GM23338 (cell line): ENCODE measurements at regions not wholly inside any gene's neighbourhood (a gene's known extent, or its start where the extent isn't known, plus 50 kb on each side); places are given as distances from the start of the nearest gene placed in this dataset.

ENCODE experiments used
- ATAC-seq: fragments of 200-7000 bp; cut with Tn5 transposase; 3 replicates; pipeline ENCODE4 v1.9.1; 2020
- DNase-seq: peaks from one replicate; pipeline ENCODE4 v3.0.0-alpha.2; 2015; ENCODE audit warnings: low spot score
- H2AFZ ChIP-seq: fragments of 200-600 bp; sonication (generic); 2 replicates; pipeline ENCODE4 v1.8.0; 2016; ENCODE audit warnings: antibody characterized with exemption, mild to moderate bottlenecking, moderate library complexity
- H3F3A ChIP-seq: fragments of 200-600 bp; sonication (generic); replicated peaks from 2 replicates; pipeline ENCODE4 v1.8.0; 2017; ENCODE audit warnings: antibody characterized with exemption, mixed run types, low read depth
- H3K27ac ChIP-seq: fragments of 200-600 bp; sonication (generic); 2 replicates; pipeline ENCODE4 v1.6.1; 2016; ENCODE audit warnings: low read depth
- H3K27me3 ChIP-seq: fragments of 200-600 bp; sonication (generic); 2 replicates; pipeline ENCODE4 v1.8.0; 2016; ENCODE audit warnings: mild to moderate bottlenecking, mixed run types, moderate library complexity; ENCODE audit not compliant: insufficient read depth
- H3K36me3 ChIP-seq: fragments of 200-600 bp; sonication (generic); 2 replicates; pipeline ENCODE4 v1.8.0; 2016; ENCODE audit warnings: mild to moderate bottlenecking; ENCODE audit not compliant: insufficient read depth
- H3K4me1 ChIP-seq: fragments of 200-600 bp; sonication (generic); 2 replicates; pipeline ENCODE4 v1.8.0; 2016; ENCODE audit warnings: mild to moderate bottlenecking, moderate library complexity; ENCODE audit not compliant: insufficient read depth
- H3K4me2 ChIP-seq: fragments of 200-600 bp; sonication (generic); 2 replicates; pipeline ENCODE4 v1.7.1; 2017; ENCODE audit warnings: mixed run types
- H3K4me3 ChIP-seq: fragments of 200-600 bp; sonication (generic); 2 replicates; pipeline ENCODE4 v1.6.1; 2016; ENCODE audit warnings: mixed run types
- H3K79me2 ChIP-seq: fragments of 200-600 bp; sonication (generic); replicated peaks from 2 replicates; pipeline ENCODE4 v1.8.0; 2017; ENCODE audit warnings: mild to moderate bottlenecking; ENCODE audit not compliant: insufficient read depth
- H3K9me2 ChIP-seq: fragments of 200-600 bp; sonication (generic); 2 replicates; pipeline ENCODE4 v1.8.0; 2017; ENCODE audit not compliant: insufficient read depth
- H4K20me1 ChIP-seq: fragments of 200-600 bp; sonication (generic); replicated peaks from 2 replicates; pipeline ENCODE4 v1.8.0; 2017; ENCODE audit warnings: mild to moderate bottlenecking; ENCODE audit not compliant: insufficient read depth
- H3K27ac Mint-ChIP-seq: 2 replicates; pipeline ENCODE4 v1.8.0; 2020; ENCODE audit warnings: inconsistent platforms, mild to moderate bottlenecking, moderate library complexity, mixed read lengths
- H3K27me3 Mint-ChIP-seq: 3 replicates; pipeline ENCODE4 v1.8.0; 2022; ENCODE audit warnings: low read depth, mild to moderate bottlenecking, moderate library complexity, mixed read lengths, inconsistent platforms; ENCODE audit not compliant: insufficient read depth, poor library complexity
- H3K36me3 Mint-ChIP-seq: 3 replicates; pipeline ENCODE4 v1.8.0; 2021; ENCODE audit warnings: low read depth, mild to moderate bottlenecking, inconsistent platforms, moderate library complexity, mixed read lengths
- H3K4me1 Mint-ChIP-seq: 3 replicates; pipeline ENCODE4 v1.8.0; 2020; ENCODE audit warnings: mild to moderate bottlenecking, inconsistent platforms, mixed read lengths
- H3K4me3 Mint-ChIP-seq: 3 replicates; pipeline ENCODE4 v1.8.0; 2021; ENCODE audit warnings: moderate library complexity, mild to moderate bottlenecking, inconsistent platforms, mixed read lengths
- H3K9me3 Mint-ChIP-seq: 3 replicates; pipeline ENCODE4 v1.8.0; 2020; ENCODE audit warnings: moderate library complexity, mild to moderate bottlenecking, inconsistent platforms, mixed read lengths
- CREB1 ChIP-seq: fragments of 250-450 bp; sonication (Bioruptor Pico); IDR thresholded peaks from 2 replicates; pipeline ENCODE4 v1.5.0; 2020; ENCODE audit warnings: low read depth, mild to moderate bottlenecking, moderate library complexity
- EZH2 ChIP-seq: fragments of 200-600 bp; sonication (generic); IDR thresholded peaks from one replicate; pipeline ENCODE4 v1.8.0; 2017; ENCODE audit warnings: antibody characterized with exemption, mild to moderate bottlenecking, low read depth; ENCODE audit not compliant: unreplicated experiment
- EZH2phosphoT487 ChIP-seq: fragments of 200-600 bp; sonication (generic); IDR thresholded peaks from one replicate; pipeline ENCODE4 v1.8.1; 2018; ENCODE audit warnings: antibody characterized with exemption; ENCODE audit not compliant: unreplicated experiment
- JUNB ChIP-seq: IDR thresholded peaks from one replicate; pipeline ENCODE4 v1.6.1; 2016; ENCODE audit warnings: antibody characterized with exemption; ENCODE audit not compliant: unreplicated experiment
- NANOG ChIP-seq: IDR thresholded peaks from 2 replicates; pipeline ENCODE4 v1.6.1; 2016; ENCODE audit warnings: antibody characterized with exemption, borderline replicate concordance
- POLR2AphosphoS5 ChIP-seq: IDR thresholded peaks from 2 replicates; pipeline ENCODE4 v1.6.1; 2016; ENCODE audit warnings: antibody characterized with exemption, low read depth
- STAT1 ChIP-seq: IDR thresholded peaks from one replicate; pipeline ENCODE4 v1.6.1; 2016; ENCODE audit warnings: antibody characterized with exemption; ENCODE audit not compliant: unreplicated experiment
- ZNF114 ChIP-seq: fragments of 250-450 bp; sonication (Bioruptor Pico); IDR thresholded peaks from 2 replicates; pipeline ENCODE4 v1.5.0; 2020; ENCODE audit warnings: mild to moderate bottlenecking, moderate library complexity
- ZNF331 ChIP-seq: fragments of 250-450 bp; sonication (Bioruptor Pico); IDR thresholded peaks from 2 replicates; pipeline ENCODE4 v1.5.0; 2020; ENCODE audit warnings: low read depth, mild to moderate bottlenecking, moderate library complexity
- TF ChIP-seq, protein P1 (sequence below): IDR thresholded peaks from one replicate; pipeline ENCODE4 v1.6.1; 2018; ENCODE audit warnings: antibody characterized with exemption; ENCODE audit not compliant: unreplicated experiment
- TF ChIP-seq, protein P2 (sequence below), 2 experiments: fragments of 200-600 bp in 1 of 2; sonication (generic) in 1 of 2; conservative IDR thresholded peaks; 2 replicates each; pipeline versions ENCODE4 v1.5.1 to v1.6.1; 2016 to 2017; ENCODE audit warnings: antibody characterized with exemption in 2 of 2, low read depth in 2 of 2, mild to moderate bottlenecking in 2 of 2, moderate library complexity in 1 of 2
- TF ChIP-seq, protein P3 (sequence below): fragments of 250-450 bp; sonication (Bioruptor Pico); IDR thresholded peaks from 2 replicates; pipeline ENCODE4 v1.5.0; 2020; ENCODE audit warnings: mild to moderate bottlenecking, moderate library complexity
- TF ChIP-seq, protein P4 (sequence below): IDR thresholded peaks from 2 replicates; pipeline ENCODE4 v1.6.1; 2016; ENCODE audit warnings: antibody characterized with exemption

DNA sequence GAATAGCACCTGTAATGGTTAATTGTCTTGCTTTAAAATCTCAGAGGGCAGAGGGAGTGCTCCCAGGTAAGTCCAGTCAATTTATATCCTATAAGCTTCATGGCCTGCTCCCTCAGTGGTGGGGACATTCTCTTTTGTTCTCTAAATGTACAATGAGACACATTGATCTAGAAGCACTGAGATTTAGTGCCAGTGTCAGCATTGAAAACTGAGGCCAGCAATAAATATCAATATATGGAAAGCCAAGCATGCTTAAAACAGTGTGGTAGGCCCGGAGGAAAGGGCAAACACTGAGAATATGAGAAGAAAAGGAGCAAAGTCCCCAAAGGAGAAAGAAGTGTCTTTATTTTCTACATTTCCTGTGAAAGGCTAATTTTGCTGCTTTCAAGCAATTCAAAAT, 68.4 kb upstream of the CCN2 start:
- Mint-ChIP-seq H3K4me3 (no peak overlapping the region), H3K27me3 (no peaks in the 10 kb centered on the region), H3K4me1 (peaks cover 6% of the 10 kb centered on the region; the same call in 2 of the 3 replicates), H3K36me3 (no peaks in the 10 kb centered on the region), H3K27ac (no peak overlapping the region), H3K9me3 (no peaks in the 10 kb centered on the region; the same call in 2 of the 3 replicates)
- no peaks in the 10 kb centered on the region for H3F3A ChIP-seq
- no peaks in the 10 kb centered on the region for H3K79me2 ChIP-seq
- no peaks in the 10 kb centered on the region for H3K9me2 ChIP-seq
- H3K4me1 ChIP-seq = peaks cover 9% of the 10 kb centered on the region
- no peak for ATAC-seq
- DNase-seq = no peak
- H4K20me1 ChIP-seq = no peaks in the 10 kb centered on the region
- H3K4me2 ChIP-seq = no peak overlapping the region
- no peaks in the 10 kb centered on the region for H3K27me3 ChIP-seq
- no peak overlapping the region for H2AFZ ChIP-seq
- no peak overlapping the region for H3K27ac ChIP-seq
- no peak overlapping the region for H3K4me3 ChIP-seq
- TF ChIP-seq, protein P1, sequence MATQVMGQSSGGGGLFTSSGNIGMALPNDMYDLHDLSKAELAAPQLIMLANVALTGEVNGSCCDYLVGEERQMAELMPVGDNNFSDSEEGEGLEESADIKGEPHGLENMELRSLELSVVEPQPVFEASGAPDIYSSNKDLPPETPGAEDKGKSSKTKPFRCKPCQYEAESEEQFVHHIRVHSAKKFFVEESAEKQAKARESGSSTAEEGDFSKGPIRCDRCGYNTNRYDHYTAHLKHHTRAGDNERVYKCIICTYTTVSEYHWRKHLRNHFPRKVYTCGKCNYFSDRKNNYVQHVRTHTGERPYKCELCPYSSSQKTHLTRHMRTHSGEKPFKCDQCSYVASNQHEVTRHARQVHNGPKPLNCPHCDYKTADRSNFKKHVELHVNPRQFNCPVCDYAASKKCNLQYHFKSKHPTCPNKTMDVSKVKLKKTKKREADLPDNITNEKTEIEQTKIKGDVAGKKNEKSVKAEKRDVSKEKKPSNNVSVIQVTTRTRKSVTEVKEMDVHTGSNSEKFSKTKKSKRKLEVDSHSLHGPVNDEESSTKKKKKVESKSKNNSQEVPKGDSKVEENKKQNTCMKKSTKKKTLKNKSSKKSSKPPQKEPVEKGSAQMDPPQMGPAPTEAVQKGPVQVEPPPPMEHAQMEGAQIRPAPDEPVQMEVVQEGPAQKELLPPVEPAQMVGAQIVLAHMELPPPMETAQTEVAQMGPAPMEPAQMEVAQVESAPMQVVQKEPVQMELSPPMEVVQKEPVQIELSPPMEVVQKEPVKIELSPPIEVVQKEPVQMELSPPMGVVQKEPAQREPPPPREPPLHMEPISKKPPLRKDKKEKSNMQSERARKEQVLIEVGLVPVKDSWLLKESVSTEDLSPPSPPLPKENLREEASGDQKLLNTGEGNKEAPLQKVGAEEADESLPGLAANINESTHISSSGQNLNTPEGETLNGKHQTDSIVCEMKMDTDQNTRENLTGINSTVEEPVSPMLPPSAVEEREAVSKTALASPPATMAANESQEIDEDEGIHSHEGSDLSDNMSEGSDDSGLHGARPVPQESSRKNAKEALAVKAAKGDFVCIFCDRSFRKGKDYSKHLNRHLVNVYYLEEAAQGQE = no peak
- TF ChIP-seq NANOG = no peak
- TF ChIP-seq, protein P2, sequence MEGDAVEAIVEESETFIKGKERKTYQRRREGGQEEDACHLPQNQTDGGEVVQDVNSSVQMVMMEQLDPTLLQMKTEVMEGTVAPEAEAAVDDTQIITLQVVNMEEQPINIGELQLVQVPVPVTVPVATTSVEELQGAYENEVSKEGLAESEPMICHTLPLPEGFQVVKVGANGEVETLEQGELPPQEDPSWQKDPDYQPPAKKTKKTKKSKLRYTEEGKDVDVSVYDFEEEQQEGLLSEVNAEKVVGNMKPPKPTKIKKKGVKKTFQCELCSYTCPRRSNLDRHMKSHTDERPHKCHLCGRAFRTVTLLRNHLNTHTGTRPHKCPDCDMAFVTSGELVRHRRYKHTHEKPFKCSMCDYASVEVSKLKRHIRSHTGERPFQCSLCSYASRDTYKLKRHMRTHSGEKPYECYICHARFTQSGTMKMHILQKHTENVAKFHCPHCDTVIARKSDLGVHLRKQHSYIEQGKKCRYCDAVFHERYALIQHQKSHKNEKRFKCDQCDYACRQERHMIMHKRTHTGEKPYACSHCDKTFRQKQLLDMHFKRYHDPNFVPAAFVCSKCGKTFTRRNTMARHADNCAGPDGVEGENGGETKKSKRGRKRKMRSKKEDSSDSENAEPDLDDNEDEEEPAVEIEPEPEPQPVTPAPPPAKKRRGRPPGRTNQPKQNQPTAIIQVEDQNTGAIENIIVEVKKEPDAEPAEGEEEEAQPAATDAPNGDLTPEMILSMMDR (conservative IDR thresholded peaks at IDR 0.05; ENCODE audit: low read depth in 2 of 2) = no peak
- no peak for TF ChIP-seq POLR2AphosphoS5
- TF ChIP-seq STAT1 = no peak
- TF ChIP-seq, protein P3, sequence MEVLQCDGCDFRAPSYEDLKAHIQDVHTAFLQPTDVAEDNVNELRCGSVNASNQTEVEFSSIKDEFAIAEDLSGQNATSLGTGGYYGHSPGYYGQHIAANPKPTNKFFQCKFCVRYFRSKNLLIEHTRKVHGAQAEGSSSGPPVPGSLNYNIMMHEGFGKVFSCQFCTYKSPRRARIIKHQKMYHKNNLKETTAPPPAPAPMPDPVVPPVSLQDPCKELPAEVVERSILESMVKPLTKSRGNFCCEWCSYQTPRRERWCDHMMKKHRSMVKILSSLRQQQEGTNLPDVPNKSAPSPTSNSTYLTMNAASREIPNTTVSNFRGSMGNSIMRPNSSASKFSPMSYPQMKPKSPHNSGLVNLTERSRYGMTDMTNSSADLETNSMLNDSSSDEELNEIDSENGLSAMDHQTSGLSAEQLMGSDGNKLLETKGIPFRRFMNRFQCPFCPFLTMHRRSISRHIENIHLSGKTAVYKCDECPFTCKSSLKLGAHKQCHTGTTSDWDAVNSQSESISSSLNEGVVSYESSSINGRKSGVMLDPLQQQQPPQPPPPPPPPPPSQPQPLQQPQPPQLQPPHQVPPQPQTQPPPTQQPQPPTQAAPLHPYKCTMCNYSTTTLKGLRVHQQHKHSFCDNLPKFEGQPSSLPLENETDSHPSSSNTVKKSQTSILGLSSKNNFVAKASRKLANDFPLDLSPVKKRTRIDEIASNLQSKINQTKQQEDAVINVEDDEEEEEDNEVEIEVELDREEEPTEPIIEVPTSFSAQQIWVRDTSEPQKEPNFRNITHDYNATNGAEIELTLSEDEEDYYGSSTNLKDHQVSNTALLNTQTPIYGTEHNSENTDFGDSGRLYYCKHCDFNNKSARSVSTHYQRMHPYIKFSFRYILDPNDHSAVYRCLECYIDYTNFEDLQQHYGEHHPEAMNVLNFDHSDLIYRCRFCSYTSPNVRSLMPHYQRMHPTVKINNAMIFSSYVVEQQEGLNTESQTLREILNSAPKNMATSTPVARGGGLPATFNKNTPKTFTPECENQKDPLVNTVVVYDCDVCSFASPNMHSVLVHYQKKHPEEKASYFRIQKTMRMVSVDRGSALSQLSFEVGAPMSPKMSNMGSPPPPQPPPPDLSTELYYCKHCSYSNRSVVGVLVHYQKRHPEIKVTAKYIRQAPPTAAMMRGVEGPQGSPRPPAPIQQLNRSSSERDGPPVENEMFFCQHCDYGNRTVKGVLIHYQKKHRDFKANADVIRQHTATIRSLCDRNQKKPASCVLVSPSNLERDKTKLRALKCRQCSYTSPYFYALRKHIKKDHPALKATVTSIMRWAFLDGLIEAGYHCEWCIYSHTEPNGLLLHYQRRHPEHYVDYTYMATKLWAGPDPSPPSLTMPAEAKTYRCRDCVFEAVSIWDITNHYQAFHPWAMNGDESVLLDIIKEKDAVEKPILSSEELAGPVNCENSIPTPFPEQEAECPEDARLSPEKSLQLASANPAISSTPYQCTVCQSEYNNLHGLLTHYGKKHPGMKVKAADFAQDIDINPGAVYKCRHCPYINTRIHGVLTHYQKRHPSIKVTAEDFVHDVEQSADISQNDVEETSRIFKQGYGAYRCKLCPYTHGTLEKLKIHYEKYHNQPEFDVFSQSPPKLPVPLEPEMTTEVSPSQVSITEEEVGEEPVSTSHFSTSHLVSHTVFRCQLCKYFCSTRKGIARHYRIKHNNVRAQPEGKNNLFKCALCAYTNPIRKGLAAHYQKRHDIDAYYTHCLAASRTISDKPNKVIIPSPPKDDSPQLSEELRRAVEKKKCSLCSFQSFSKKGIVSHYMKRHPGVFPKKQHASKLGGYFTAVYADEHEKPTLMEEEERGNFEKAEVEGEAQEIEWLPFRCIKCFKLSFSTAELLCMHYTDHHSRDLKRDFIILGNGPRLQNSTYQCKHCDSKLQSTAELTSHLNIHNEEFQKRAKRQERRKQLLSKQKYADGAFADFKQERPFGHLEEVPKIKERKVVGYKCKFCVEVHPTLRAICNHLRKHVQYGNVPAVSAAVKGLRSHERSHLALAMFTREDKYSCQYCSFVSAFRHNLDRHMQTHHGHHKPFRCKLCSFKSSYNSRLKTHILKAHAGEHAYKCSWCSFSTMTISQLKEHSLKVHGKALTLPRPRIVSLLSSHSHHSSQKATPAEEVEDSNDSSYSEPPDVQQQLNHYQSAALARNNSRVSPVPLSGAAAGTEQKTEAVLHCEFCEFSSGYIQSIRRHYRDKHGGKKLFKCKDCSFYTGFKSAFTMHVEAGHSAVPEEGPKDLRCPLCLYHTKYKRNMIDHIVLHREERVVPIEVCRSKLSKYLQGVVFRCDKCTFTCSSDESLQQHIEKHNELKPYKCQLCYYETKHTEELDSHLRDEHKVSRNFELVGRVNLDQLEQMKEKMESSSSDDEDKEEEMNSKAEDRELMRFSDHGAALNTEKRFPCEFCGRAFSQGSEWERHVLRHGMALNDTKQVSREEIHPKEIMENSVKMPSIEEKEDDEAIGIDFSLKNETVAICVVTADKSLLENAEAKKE (CRISPR knock-in tag) = no peak
- no peak for TF ChIP-seq ZNF331 (CRISPR knock-in tag)
- TF ChIP-seq CREB1 (CRISPR knock-in tag) = no peak
- TF ChIP-seq, protein P4, sequence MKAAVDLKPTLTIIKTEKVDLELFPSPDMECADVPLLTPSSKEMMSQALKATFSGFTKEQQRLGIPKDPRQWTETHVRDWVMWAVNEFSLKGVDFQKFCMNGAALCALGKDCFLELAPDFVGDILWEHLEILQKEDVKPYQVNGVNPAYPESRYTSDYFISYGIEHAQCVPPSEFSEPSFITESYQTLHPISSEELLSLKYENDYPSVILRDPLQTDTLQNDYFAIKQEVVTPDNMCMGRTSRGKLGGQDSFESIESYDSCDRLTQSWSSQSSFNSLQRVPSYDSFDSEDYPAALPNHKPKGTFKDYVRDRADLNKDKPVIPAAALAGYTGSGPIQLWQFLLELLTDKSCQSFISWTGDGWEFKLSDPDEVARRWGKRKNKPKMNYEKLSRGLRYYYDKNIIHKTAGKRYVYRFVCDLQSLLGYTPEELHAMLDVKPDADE = no peak
- TF ChIP-seq ZNF114 (CRISPR knock-in tag) = no peak
- no peak for TF ChIP-seq EZH2
- no peak for TF ChIP-seq JUNB
- no peak for TF ChIP-seq EZH2phosphoT487
- no peaks in the 10 kb centered on the region for H3K36me3 ChIP-seq
